ENCODE measurements at regions not wholly inside any gene's neighbourhood (a gene's known extent, or its start where the extent isn't known, plus 50 kb on each side); places are given as distances from the start of the nearest gene placed in this dataset.
"Not testable (repeated sequence)": the region's sequence is repeated elsewhere in the genome, so short reads cannot be mapped to it uniquely, and the experiment has no call there.

DNA sequence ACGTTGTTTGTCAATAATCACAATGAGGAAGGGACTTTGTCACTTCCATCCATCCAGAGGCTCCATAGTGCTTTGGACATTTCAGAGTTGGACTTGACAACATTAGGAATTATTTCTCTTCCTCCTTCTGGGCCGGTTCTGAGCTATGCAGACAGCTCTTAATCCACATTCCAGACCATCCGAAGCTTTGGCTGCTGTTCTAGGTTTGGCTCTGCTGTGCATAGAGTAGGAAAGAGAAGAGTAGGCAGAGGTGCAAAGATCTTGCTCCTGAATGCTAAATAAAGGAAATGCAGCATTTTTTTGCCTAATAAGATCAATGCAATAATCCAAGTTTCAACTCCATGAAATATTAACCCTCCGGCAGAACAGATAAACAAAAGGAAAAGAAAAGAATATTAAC is 216.3 kb upstream of the PRNP start:
- DNase-seq, result no peak
- Histone ChIP-seq H3K36me3 (replicated peaks; ENCODE audit: control insufficient read depth, insufficient read depth, low read length) (no peaks in the 10 kb centered on the region), H3K27me3 (ENCODE audit: control insufficient read depth, insufficient read depth, low read length) (no peaks in the 10 kb centered on the region), H3K4me3 (ENCODE audit: insufficient read depth, low read depth, low read length) (no peak overlapping the region)

DNA sequence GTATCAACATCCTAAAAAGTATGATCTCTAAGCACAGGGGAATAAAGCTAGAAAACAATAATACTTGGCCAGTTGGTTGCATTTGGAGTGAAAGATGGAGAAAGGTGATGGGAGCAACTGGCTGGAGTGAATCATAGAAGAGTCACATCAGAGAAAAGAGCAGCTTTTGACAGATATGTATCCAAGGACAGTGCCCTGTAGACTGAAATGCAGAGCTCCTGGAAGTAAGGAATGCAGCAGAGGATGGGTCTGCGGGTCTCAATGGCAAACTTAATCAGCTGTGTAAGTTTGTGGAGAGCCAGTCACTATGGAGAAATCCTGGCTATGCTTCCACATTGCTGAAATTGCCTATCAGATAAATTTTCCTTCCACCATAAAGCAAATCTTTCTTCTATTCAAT is 218.1 kb upstream of the PRNP start:
- no peak overlapping the region for H3K4me3 ChIP-seq (ENCODE audit: insufficient read depth, low read depth, low read length)
- no peak for DNase-seq
- no peaks in the 10 kb centered on the region for H3K36me3 ChIP-seq (replicated peaks; ENCODE audit: control insufficient read depth, insufficient read depth, low read length)
- H3K27me3 ChIP-seq (ENCODE audit: control insufficient read depth, insufficient read depth, low read length), result no peaks in the 10 kb centered on the region

DNA sequence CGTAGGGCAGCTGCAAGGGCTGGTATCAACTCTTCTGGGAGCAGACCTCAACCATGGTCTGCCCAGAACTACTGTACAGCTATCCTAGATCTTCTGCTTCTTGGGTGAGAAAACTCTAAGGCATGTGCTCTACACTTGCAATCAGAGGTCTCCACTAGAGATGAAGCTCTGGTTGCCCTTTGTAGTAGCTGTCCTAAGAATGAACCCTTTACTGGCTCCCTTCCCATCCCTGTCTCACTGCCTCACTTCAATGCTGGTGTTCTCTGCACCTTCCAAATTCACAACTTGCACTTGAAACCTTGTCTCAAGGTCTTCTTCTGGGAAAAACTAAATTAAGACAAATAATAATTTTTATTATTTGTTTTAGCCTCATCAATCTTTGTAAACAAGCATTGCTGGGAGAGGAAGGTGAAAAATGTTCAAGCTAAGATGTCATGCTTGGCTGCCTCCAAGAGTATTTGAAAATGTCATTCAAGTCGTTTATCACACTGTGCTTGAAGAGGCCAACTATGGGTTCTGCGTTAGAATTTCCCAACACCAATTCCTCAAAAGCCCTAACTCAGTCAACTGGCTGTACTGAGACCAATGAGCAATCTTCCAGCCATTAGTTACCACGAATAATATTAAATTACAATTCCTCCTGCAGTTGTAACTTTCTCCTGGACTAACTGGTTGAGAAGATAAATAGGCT is 216.9 kb upstream of the ADRA1D start:
- no peak for DNase-seq
- Histone ChIP-seq H3K36me3 (replicated peaks; ENCODE audit: control insufficient read depth, insufficient read depth, low read length) (no peaks in the 10 kb centered on the region), H3K4me3 (ENCODE audit: insufficient read depth, low read depth, low read length) (no peak overlapping the region), H3K27me3 (ENCODE audit: control insufficient read depth, insufficient read depth, low read length) (no peaks in the 10 kb centered on the region)

DNA sequence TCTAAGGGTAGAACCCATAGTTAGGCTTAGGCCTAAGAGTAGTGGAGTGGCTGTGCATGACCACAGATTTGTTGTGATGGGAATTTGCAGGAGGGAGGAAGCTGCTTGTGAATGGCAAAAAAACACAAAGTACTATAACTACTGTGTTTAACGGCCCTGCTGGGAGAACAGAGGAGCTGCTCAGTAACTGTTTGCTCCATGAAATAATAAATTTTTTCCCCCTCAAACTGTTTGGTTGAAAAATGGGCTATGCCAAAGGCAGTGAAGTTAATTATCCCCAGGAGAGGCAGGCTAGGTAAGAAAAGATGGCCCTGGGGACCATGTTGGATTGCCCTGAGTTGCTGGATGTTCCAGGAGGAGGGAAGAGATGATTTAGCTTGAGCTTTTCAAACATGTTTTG is 216.1 kb upstream of the ADRA1D start:
- Histone ChIP-seq H3K4me3 (ENCODE audit: insufficient read depth, low read depth, low read length) (no peak overlapping the region), H3K27me3 (ENCODE audit: control insufficient read depth, insufficient read depth, low read length) (no peaks in the 10 kb centered on the region), H3K36me3 (replicated peaks; ENCODE audit: control insufficient read depth, insufficient read depth, low read length) (no peaks in the 10 kb centered on the region)
- no peak for DNase-seq

DNA sequence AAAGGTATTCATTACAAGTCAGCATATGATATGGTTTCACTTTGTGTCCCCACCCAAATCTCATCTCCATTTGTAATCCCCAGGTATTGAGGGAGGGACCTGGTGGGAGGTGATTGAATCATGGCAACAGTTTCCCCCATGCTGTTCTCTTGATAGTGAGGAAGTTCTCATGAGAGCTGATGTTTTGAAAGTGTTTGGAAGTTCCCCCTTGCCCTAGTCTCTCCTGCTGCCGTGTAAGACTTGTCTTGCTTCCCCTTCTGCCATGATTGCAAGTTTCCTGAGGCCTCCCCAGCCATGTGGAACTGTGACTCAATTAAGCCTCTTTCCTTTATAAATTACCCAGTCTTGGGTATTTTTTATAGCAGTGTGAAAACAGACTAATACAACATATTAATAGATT is 213.7 kb upstream of the ADRA1D start:
- H3K36me3 ChIP-seq (replicated peaks; ENCODE audit: control insufficient read depth, insufficient read depth, low read length); H3K4me3 ChIP-seq (ENCODE audit: insufficient read depth, low read depth, low read length); H3K27me3 ChIP-seq (ENCODE audit: control insufficient read depth, insufficient read depth, low read length); DNase-seq: not testable (repeated sequence)

DNA sequence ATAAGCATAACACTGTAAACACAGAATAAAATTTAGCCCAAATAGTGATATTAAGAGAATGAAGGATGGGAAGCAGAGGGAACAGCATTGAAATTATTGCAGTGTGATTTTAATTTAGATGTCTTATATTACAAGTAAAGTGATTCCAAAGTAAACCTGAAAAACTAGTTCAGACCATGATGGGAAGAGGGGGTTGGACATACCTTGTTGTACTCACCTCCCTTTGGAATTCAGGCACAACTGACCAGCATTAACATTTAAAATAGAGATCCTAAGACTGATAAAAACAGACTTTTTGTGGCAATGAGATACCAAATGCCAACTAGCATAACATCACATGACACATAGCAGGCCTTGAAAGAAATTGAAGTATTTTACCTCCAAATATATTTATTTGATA is 210.0 kb upstream of the ADRA1D start:
- no peak overlapping the region for H3K4me3 ChIP-seq (ENCODE audit: insufficient read depth, low read depth, low read length)
- no peak for DNase-seq
- H3K36me3 ChIP-seq (replicated peaks; ENCODE audit: control insufficient read depth, insufficient read depth, low read length), result no peaks in the 10 kb centered on the region
- no peaks in the 10 kb centered on the region for H3K27me3 ChIP-seq (ENCODE audit: control insufficient read depth, insufficient read depth, low read length)

DNA sequence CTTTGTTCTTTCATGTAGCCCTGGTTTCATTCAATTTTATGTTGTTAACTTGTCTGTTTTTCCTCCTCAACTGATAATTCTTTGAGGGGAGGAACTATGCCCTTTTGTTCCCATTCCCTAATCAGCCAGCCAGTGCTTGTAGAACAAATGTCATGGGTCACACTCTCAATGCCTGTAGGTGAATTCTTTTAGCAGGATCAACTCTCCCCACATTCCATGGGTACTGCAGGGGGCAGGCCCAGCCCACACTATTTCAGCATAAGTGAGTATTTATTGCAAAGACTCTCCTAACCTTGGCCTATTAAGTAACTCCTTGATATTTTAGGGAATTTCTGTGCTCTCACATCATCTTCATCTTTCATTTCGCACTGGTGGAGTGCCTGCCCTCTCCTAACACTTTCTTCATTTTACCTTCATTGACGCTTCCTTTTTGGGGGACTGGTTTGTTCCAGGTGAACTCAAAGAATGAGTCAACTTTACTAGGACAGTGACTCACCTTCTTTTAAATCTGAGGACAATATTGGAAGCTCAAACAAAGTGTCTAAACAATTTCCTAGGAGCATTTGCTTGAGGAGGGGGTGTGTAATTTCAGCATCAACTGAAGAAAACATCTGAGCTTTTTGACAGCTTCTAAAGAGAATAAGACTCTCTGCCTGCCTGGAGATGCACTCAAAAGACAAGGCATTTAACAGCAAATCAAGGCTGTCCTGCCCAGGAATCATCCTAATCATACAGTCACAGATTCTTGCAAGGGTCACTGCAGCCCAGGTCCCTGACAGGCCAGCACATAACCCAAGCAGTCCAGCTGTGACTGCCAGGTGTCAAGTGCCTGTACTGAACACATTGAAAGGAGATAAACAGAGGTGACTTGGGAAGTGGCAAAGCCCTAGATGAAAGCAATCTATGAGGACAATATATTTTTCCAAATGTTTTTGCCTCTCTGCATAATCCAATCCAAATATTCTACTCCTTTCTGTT is 208.8 kb upstream of the ADRA1D start:
- no peaks in the 10 kb centered on the region for H3K36me3 ChIP-seq (replicated peaks; ENCODE audit: control insufficient read depth, insufficient read depth, low read length)
- H3K27me3 ChIP-seq (ENCODE audit: control insufficient read depth, insufficient read depth, low read length), result no peaks in the 10 kb centered on the region
- H3K4me3 ChIP-seq (ENCODE audit: insufficient read depth, low read depth, low read length), result no peak overlapping the region
- no peak for DNase-seq

DNA sequence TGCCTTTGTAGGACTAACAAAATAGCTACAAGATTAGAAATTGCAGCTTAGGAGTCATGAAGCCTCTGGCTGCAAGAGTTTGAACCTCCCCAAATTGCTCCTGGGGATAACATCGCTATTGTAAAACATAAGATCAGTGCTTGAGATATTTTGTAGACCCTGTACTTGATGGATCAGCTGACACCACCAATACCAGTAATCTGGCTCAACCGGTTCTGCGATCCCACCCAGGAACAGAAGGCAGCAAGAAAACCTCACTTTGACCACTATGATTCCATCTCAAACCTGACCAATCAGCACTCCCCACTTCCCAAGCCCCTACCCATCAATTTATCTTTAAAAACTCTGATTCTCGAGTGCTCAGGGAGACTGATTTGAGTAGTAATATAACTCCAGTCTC is 206.9 kb upstream of the ADRA1D start:
- Histone ChIP-seq H3K36me3 (replicated peaks; ENCODE audit: control insufficient read depth, insufficient read depth, low read length) (no peaks in the 10 kb centered on the region), H3K4me3 (ENCODE audit: insufficient read depth, low read depth, low read length) (no peak overlapping the region), H3K27me3 (ENCODE audit: control insufficient read depth, insufficient read depth, low read length) (no peaks in the 10 kb centered on the region)
- no peak for DNase-seq

DNA sequence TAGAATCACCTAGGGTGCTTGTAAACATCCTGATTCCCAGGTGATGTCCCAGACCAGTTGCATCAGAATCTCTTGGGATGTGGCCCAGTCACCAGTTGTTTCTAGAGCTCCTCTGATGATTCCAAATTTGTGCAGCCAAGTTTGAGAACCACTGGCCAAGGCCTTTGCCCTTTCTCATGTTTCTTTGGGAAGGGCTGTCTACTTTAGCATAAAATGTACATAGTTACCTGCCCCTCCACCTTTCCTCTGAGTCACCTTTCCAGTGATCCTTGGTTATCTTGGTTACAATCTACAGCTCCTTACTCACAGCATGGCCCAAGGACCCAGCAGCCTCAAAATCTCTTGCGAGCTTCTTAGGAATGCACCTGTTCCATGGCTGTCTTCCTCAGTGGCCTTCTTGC is 206.2 kb upstream of the ADRA1D start:
- DNase-seq, result no peak
- Histone ChIP-seq H3K36me3 (replicated peaks; ENCODE audit: control insufficient read depth, insufficient read depth, low read length) (no peaks in the 10 kb centered on the region), H3K4me3 (ENCODE audit: insufficient read depth, low read depth, low read length) (no peak overlapping the region), H3K27me3 (ENCODE audit: control insufficient read depth, insufficient read depth, low read length) (no peaks in the 10 kb centered on the region)

DNA sequence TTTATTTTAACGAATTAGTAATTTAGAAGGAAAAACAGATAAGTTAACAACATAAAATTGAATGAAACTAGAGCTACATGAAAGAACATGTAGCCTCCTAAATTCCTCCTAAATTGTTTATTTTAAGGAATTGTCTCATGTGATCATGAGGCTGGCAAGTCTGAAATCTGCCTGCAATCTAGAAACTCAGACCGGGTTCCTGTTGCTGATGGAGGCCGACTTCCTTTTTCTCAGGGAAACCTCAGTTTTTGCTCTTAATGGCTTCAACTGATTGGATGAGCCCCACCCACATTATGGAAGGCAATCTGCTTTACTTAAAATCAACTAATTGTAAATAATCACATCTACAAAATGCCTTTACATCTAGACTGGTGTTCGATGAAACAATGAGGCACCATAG is 205.0 kb upstream of the ADRA1D start:
- Histone ChIP-seq H3K36me3 (replicated peaks; ENCODE audit: control insufficient read depth, insufficient read depth, low read length) (no peaks in the 10 kb centered on the region), H3K4me3 (ENCODE audit: insufficient read depth, low read depth, low read length) (no peak overlapping the region), H3K27me3 (ENCODE audit: control insufficient read depth, insufficient read depth, low read length) (no peaks in the 10 kb centered on the region)
- no peak for DNase-seq

DNA sequence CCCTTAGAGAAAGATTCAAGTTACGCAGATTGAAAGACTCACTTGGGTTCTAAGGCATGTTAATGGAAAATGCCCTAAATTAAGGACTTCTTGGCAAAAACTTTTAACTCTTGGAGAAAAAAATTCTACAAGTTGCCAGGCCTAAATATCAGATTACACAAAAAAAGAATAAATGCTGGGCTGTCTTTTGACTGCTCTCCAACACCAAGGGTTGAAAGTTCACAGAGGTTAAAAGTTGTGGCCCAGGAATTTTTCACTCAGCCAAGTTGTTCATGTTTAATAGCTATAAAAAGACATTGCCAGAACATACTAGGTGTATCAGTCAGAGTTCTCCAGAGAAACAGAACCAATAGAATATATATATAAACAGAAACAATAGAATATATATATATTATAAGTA is 204.3 kb upstream of the ADRA1D start:
- no peak overlapping the region for H3K4me3 ChIP-seq (ENCODE audit: insufficient read depth, low read depth, low read length)
- DNase-seq, result no peak
- no peaks in the 10 kb centered on the region for H3K36me3 ChIP-seq (replicated peaks; ENCODE audit: control insufficient read depth, insufficient read depth, low read length)
- H3K27me3 ChIP-seq (ENCODE audit: control insufficient read depth, insufficient read depth, low read length), result no peaks in the 10 kb centered on the region

DNA sequence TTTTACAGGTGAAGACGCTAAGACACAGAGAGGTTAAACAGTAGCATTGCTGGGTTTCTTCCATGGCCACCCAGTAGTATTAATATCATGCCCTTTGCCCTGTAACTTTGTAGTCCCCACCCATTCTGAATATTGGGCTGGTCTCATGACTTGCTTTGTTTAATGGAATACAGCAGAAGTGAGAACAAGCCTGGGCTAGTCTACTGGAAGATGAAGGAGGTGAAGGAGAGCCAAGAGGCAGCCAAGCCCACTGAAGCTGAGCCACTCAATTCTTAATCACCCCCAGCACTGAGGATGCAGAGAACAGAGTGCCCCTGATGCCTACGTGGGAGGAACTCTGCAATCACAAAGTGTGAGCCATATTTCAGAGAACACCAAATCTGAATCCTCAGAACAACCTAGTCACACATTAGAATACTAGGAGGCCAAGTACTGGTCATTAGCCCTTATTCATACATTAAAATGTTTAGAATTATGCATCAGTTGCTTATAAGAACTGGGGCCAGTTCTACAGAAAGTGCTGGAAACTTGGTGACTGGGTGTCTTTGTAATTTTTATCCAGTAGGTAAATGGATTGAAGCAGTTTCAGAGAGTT is 202.5 kb upstream of the ADRA1D start:
- DNase-seq, result no peak
- Histone ChIP-seq H3K36me3 (replicated peaks; ENCODE audit: control insufficient read depth, insufficient read depth, low read length) (no peaks in the 10 kb centered on the region), H3K27me3 (ENCODE audit: control insufficient read depth, insufficient read depth, low read length) (no peaks in the 10 kb centered on the region), H3K4me3 (ENCODE audit: insufficient read depth, low read depth, low read length) (no peak overlapping the region)

DNA sequence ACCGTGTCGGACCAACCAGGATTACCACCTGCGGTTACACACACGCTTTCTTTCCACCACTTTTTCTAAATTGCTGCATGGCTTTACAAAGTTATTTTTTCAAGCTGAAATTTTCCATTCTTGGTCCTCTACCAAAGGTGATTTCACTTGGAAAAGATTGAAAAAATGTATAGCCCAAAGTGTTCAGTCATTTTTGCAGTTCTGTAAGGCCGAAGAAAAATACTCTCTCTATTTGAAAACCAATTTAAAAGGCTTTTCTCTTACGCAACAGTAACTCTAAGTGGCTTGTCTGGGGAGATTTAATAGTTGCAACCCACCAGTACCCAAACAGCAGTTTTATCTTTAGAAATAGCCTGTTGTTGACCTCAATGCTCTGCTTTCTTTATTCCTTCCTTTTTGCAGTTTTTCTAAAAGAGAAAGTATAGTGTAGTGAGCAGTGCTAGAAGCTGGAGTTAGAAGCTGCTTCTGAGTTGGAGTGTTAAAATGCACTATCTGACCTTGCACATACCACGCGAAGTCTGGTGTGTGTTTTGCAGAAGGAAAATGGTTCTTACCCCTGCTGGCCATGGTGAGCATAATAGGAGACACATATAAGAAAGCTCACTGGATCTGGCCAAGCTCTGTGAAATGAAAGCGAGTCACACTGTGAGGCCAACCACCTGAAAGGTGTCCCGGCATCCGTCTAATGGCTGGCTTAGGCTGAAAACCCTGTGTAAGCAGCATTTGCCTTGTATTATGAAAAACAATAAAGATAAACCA is 201.0 kb upstream of the ADRA1D start:
- Histone ChIP-seq H3K27me3 (ENCODE audit: control insufficient read depth, insufficient read depth, low read length) (no peaks in the 10 kb centered on the region), H3K36me3 (replicated peaks; ENCODE audit: control insufficient read depth, insufficient read depth, low read length) (no peaks in the 10 kb centered on the region), H3K4me3 (ENCODE audit: insufficient read depth, low read depth, low read length) (no peak overlapping the region)
- DNase-seq, result no peak

DNA sequence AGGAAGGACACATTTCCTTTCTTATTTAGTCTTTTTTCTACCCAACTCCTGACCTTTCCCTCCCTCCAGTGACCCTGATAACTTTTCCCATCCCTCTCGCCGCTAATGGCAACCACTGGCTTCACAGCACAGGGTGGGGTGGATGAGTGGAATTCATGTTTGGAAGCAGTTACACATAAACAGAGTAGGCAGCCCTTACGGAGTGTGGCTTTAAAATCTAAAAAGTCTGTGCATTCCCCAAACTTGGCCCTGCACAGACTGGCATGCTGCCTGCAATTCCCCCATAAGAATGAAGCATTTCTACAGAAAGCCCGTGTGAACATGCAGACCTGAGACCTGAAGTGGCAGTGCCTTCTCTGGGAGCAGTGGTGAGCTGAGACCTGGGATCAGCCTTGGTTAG is 196.7 kb upstream of the ADRA1D start:
- Histone ChIP-seq H3K27me3 (ENCODE audit: control insufficient read depth, insufficient read depth, low read length) (no peaks in the 10 kb centered on the region), H3K4me3 (ENCODE audit: insufficient read depth, low read depth, low read length) (no peak overlapping the region), H3K36me3 (replicated peaks; ENCODE audit: control insufficient read depth, insufficient read depth, low read length) (no peaks in the 10 kb centered on the region)
- no peak for DNase-seq

All from H7 (cell line).